ENCODE measurements at regions not wholly inside any gene's neighbourhood (a gene's known extent, or its start where the extent isn't known, plus 50 kb on each side); places are given as distances from the start of the nearest gene placed in this dataset.

GRCh38 chr7:17680026-17680425, 260.3 kb downstream of the SNX13 start:
- Mint-ChIP-seq H3K36me3 (ENCODE audit: low read depth) (no peaks in the 10 kb centered on the region), H3K9me3 (no peaks in the 10 kb centered on the region), H3K27ac (no peak overlapping the region), H3K27me3 (ENCODE audit: low read depth) (no peaks in the 10 kb centered on the region), H3K4me1 (peaks cover 7% of the 10 kb centered on the region), H3K4me3 (no peak overlapping the region)
- TF ChIP-seq, protein P1, sequence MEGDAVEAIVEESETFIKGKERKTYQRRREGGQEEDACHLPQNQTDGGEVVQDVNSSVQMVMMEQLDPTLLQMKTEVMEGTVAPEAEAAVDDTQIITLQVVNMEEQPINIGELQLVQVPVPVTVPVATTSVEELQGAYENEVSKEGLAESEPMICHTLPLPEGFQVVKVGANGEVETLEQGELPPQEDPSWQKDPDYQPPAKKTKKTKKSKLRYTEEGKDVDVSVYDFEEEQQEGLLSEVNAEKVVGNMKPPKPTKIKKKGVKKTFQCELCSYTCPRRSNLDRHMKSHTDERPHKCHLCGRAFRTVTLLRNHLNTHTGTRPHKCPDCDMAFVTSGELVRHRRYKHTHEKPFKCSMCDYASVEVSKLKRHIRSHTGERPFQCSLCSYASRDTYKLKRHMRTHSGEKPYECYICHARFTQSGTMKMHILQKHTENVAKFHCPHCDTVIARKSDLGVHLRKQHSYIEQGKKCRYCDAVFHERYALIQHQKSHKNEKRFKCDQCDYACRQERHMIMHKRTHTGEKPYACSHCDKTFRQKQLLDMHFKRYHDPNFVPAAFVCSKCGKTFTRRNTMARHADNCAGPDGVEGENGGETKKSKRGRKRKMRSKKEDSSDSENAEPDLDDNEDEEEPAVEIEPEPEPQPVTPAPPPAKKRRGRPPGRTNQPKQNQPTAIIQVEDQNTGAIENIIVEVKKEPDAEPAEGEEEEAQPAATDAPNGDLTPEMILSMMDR (IDR thresholded peaks at IDR 0.05; ENCODE audit: unreplicated experiment in 3 of 3) = no peak

DNA sequence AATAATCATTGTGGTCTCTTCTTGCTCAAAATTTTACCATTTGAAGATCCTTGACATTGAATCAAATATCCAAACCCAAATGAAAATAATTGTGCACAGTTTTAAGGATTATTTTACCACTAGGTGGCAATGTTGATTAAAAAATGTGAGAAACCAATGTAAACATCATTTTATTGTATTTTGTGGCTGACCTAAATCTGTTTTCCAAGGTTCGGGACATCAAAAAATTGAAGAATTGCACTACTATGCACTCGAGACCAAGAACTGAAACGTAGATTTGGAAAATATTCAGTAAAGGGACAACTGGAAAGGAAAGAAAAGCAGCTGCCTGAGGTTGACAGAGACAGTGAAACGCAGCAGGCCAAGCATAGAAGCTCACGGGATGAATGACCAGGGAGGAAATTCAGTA, 259.3 kb downstream of the SNX13 start:
- peak overlapping the region in 2 of 3 experiments; percentile 18 to 61 for H3K27ac Mint-ChIP-seq
- H3K36me3 Mint-ChIP-seq (ENCODE audit: low read depth) = no peaks in the 10 kb centered on the region
- no peaks in the 10 kb centered on the region for H3K27me3 Mint-ChIP-seq (ENCODE audit: low read depth)
- TF ChIP-seq, protein P1 (IDR thresholded peaks at IDR 0.05; ENCODE audit: unreplicated experiment in 3 of 3) = peak; percentile 31 to 56 (median 42)
- H3K4me1 Mint-ChIP-seq = peaks cover 7% of the 10 kb centered on the region
- no peak overlapping the region for H3K4me3 Mint-ChIP-seq
- no peaks in the 10 kb centered on the region for H3K9me3 Mint-ChIP-seq

DNA sequence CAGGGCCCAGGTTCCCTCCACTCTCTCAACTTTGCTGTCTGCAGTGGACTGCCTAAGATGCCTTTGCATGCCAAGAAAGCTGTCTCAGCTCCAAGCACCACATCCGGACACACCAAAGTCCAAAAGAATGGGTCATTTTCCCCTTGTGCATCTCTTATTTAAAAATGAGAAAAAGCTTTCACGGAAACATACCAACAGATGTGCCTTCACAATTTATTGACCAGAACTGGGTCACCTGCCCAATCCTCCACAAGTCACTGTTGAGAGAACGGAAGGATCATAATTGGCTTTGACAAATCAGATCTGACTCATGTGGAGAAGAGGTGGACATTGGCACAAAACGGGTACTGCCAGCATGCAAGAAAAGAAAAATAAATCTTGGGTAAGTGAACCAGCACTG, 258.3 kb downstream of the SNX13 start:
- Mint-ChIP-seq H3K27ac (no peak overlapping the region), H3K36me3 (ENCODE audit: low read depth) (no peaks in the 10 kb centered on the region), H3K27me3 (ENCODE audit: low read depth) (no peaks in the 10 kb centered on the region), H3K4me3 (no peak overlapping the region), H3K9me3 (peaks cover 3% of the 10 kb centered on the region), H3K4me1 (peaks cover 7% of the 10 kb centered on the region)
- TF ChIP-seq, protein P1 (IDR thresholded peaks at IDR 0.05; ENCODE audit: unreplicated experiment in 3 of 3) = no peak

- Mint-ChIP-seq H3K27me3 (ENCODE audit: low read depth) (no peaks in the 10 kb centered on the region), H3K27ac (no peak overlapping the region), H3K9me3 (peaks cover 5% of the 10 kb centered on the region), H3K4me1 (peaks cover 4% of the 10 kb centered on the region), H3K4me3 (no peak overlapping the region), H3K36me3 (ENCODE audit: low read depth) (no peaks in the 10 kb centered on the region)
- TF ChIP-seq, protein P1 (IDR thresholded peaks at IDR 0.05; ENCODE audit: unreplicated experiment in 3 of 3) = no peak
Measured at GRCh38 chr7:17682586-17682985, 257.7 kb downstream of the SNX13 start.

DNA sequence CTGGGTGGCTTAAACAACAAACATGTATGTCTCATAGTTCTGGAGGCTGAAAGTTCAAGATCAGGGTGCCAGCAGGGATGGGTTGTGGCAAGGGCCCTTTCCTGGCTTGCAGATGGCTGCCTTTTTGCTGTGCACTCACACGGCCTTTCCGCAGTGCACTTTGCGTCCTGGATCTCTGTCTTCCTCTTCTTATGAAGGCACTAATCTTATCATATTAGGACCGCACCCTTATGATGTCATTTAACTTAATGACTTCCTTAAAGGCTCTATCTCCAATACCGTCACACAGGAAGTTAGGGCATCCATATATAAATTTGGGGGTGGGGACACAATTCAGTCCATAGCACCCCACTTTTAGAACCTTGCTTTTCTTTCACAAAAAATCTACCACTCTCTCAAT, 255.2 kb downstream of the SNX13 start:
- no peaks in the 10 kb centered on the region for H3K4me1 Mint-ChIP-seq
- no peak overlapping the region for H3K27ac Mint-ChIP-seq
- no peaks in the 10 kb centered on the region for H3K27me3 Mint-ChIP-seq (ENCODE audit: low read depth)
- no peak overlapping the region for H3K4me3 Mint-ChIP-seq
- TF ChIP-seq, protein P1 (IDR thresholded peaks at IDR 0.05; ENCODE audit: unreplicated experiment in 3 of 3) = no peak
- no peaks in the 10 kb centered on the region for H3K36me3 Mint-ChIP-seq (ENCODE audit: low read depth)
- H3K9me3 Mint-ChIP-seq = peaks cover 6% of the 10 kb centered on the region

- no peaks in the 10 kb centered on the region for H3K4me1 Mint-ChIP-seq
- H3K36me3 Mint-ChIP-seq (ENCODE audit: low read depth) = no peaks in the 10 kb centered on the region
- peaks cover 6% of the 10 kb centered on the region for H3K9me3 Mint-ChIP-seq
- H3K4me3 Mint-ChIP-seq = no peak overlapping the region
- no peak overlapping the region for H3K27ac Mint-ChIP-seq
- no peaks in the 10 kb centered on the region for H3K27me3 Mint-ChIP-seq (ENCODE audit: low read depth)
- TF ChIP-seq, protein P1 (IDR thresholded peaks at IDR 0.05; ENCODE audit: unreplicated experiment in 3 of 3) = no peak
Measured at GRCh38 chr7:17687361-17687760, 252.9 kb downstream of the SNX13 start.

Measured in nephron (organoid).